Peyer's patch (tissue), 4 donors: ENCODE measurements at regions not wholly inside any gene's neighbourhood (a gene's known extent, or its start where the extent isn't known, plus 50 kb on each side); places are given as distances from the start of the nearest gene placed in this dataset.

ENCODE experiments used
- CTCF ChIP-seq, 6 experiments: fragments of 450-650 bp in 4 of 6; fragments of 200-600 bp in 2 of 6; sonication (generic) in 1 of 6; IDR thresholded peaks; one replicate each; pipeline ENCODE4 v1.5.1; 2017 to 2019; ENCODE audit warnings: antibody characterized with exemption in 6 of 6, mild to moderate bottlenecking in 3 of 6, moderate library complexity in 1 of 6
- POLR2A ChIP-seq, 2 donors: fragments of 450-650 bp; IDR thresholded peaks; one replicate each; pipeline ENCODE4 v1.5.1; 2017; ENCODE audit warnings: antibody characterized with exemption in 2 of 2, mild to moderate bottlenecking in 2 of 2, moderate library complexity in 2 of 2

DNA sequence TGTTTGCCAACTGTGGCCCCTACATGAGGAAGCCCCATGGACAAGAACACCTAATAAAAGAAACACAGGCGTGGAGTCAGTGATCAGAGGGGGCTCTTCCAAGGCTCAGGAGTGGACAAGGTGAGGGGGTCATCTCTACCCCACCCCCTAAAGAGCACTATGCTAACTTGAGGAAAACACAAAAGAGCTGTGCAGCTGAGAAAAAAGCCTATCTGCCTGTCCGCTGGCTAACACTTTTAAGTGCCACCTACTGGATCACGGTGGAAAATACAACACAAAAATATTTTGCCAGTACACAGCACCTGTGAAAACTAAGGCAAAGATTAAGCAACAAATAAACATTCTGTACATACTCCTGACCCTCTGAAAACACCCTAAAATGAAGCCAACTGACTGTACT is 53.1 kb upstream of the COBL start:
- TF ChIP-seq CTCF (IDR thresholded peaks at IDR 0.05), result peak in 3 of 6 experiments; percentile 53 to 59 (median 56)
- TF ChIP-seq POLR2A (IDR thresholded peaks at IDR 0.05), result no peak
